MM.1S (cell line): ENCODE measurements at regions not wholly inside any gene's neighbourhood (a gene's known extent, or its start where the extent isn't known, plus 50 kb on each side); places are given as distances from the start of the nearest gene placed in this dataset.
A peak's percentile ranks its signal among the peaks of the same experiment; 100 is the strongest.

Experiments used
- DNase-seq: peaks from one replicate; pipeline ENCODE4 v3.0.0-alpha.2; 2015
- H2AFZ ChIP-seq: fragments of 300-600 bp; sonication (generic); 2 replicates; pipeline ENCODE4 v1.6.0; 2016; ENCODE audit warnings: antibody characterized with exemption, low read length
- H3F3A ChIP-seq: fragments of 300-600 bp; sonication (generic); 2 replicates; pipeline ENCODE4 v1.6.1; 2016; ENCODE audit warnings: mild to moderate bottlenecking, antibody characterized with exemption, low read length, moderate library complexity, mixed read lengths; ENCODE audit not compliant: insufficient read depth
- H3K27ac ChIP-seq: fragments of 300-600 bp; sonication (generic); 2 replicates; pipeline ENCODE4 v1.5.1; 2016; ENCODE audit warnings: mild to moderate bottlenecking, low read length
- H3K27me3 ChIP-seq: fragments of 300-600 bp; sonication (generic); replicated peaks from 2 replicates; pipeline ENCODE4 v1.6.0; 2016; ENCODE audit warnings: low read length; ENCODE audit not compliant: insufficient read depth
- H3K36me3 ChIP-seq: fragments of 300-600 bp; sonication (generic); replicated peaks from 2 replicates; pipeline ENCODE4 v1.6.1; 2016; ENCODE audit warnings: mild to moderate bottlenecking, low read length, mixed read lengths; ENCODE audit not compliant: insufficient read depth
- H3K4me1 ChIP-seq: fragments of 300-600 bp; sonication (generic); 2 replicates; pipeline ENCODE4 v1.6.1; 2016; ENCODE audit warnings: low read length, mixed read lengths
- H3K4me2 ChIP-seq: fragments of 300-600 bp; sonication (generic); 2 replicates; pipeline ENCODE4 v1.6.0; 2016; ENCODE audit warnings: low read depth, low read length
- H3K4me3 ChIP-seq: fragments of 300-600 bp; sonication (generic); 2 replicates; pipeline ENCODE4 v1.5.1; 2016; ENCODE audit warnings: low read length, mixed read lengths
- H3K79me2 ChIP-seq: fragments of 300-600 bp; sonication (generic); 2 replicates; pipeline ENCODE4 v1.6.1; 2016; ENCODE audit warnings: mixed run types, low read length, mixed read lengths
- H3K9ac ChIP-seq: fragments of 300-600 bp; sonication (generic); 2 replicates; pipeline ENCODE4 v1.6.1; 2016; ENCODE audit warnings: low read length, mixed read lengths
- H3K9me2 ChIP-seq: fragments of 300-600 bp; sonication (generic); replicated peaks from 2 replicates; pipeline ENCODE4 v1.6.1; 2016; ENCODE audit warnings: mild to moderate bottlenecking, low read length, mixed read lengths; ENCODE audit not compliant: insufficient read depth
- H3K9me3 ChIP-seq: fragments of 300-600 bp; sonication (generic); replicated peaks from 2 replicates; pipeline ENCODE4 v1.6.1; 2016; ENCODE audit warnings: mild to moderate bottlenecking, low read length, mixed read lengths; ENCODE audit not compliant: insufficient read depth
- H4K20me1 ChIP-seq: fragments of 300-600 bp; sonication (generic); 2 replicates; pipeline ENCODE4 v1.6.1; 2016; ENCODE audit warnings: mild to moderate bottlenecking, low read length, moderate library complexity, mixed read lengths; ENCODE audit not compliant: insufficient read depth
- CTCF ChIP-seq: fragments of 300-600 bp; sonication (generic); IDR thresholded peaks from 2 replicates; pipeline ENCODE4 v1.5.1; 2016; ENCODE audit warnings: antibody characterized with exemption, low read length, mixed read lengths
- EZH2 ChIP-seq: fragments of 300-600 bp; sonication (generic); optimal IDR thresholded peaks from 2 replicates; pipeline ENCODE3; 2017; ENCODE audit warnings: low read depth, mild to moderate bottlenecking, antibody characterized with exemption, low read length, mixed read lengths
- EZH2phosphoT487 ChIP-seq: fragments of 300-600 bp; sonication (generic); IDR thresholded peaks from 2 replicates; pipeline ENCODE4 v1.6.1; 2018; ENCODE audit warnings: antibody characterized with exemption, low read length

- H3F3A ChIP-seq: peaks cover 11% of the 10 kb centered on the region
- H3K9ac ChIP-seq: no peak overlapping the region
- no peak overlapping the region for H3K27ac ChIP-seq
- H3K36me3 ChIP-seq: no peaks in the 10 kb centered on the region
- no peaks in the 10 kb centered on the region for H3K27me3 ChIP-seq
- TF ChIP-seq EZH2phosphoT487 (no peak), EZH2 (no peak), CTCF (no peak)
- peaks cover 16% of the 10 kb centered on the region for H3K4me1 ChIP-seq
- no peak overlapping the region for H2AFZ ChIP-seq
- no peaks in the 10 kb centered on the region for H4K20me1 ChIP-seq
- H3K9me2 ChIP-seq: no peaks in the 10 kb centered on the region
- no peak for DNase-seq
- no peaks in the 10 kb centered on the region for H3K79me2 ChIP-seq
- H3K4me2 ChIP-seq: no peak overlapping the region
- H3K4me3 ChIP-seq: no peak overlapping the region
- H3K9me3 ChIP-seq: no peaks in the 10 kb centered on the region
Measured at GRCh38 chr1:57991289-57991688, 555.2 kb downstream of the OMA1 start.

GRCh38 chr1:57989877-57990276 lies 556.6 kb downstream of the OMA1 start:
- Histone ChIP-seq H3K27me3 (no peaks in the 10 kb centered on the region), H3K9ac (no peak overlapping the region), H3K79me2 (no peaks in the 10 kb centered on the region), H3K4me1 (peaks cover 24% of the 10 kb centered on the region), H4K20me1 (no peaks in the 10 kb centered on the region), H3K36me3 (no peaks in the 10 kb centered on the region), H3K27ac (no peak overlapping the region), H2AFZ (no peak overlapping the region), H3K9me2 (no peaks in the 10 kb centered on the region), H3K9me3 (no peaks in the 10 kb centered on the region), H3K4me3 (no peak overlapping the region), H3F3A (peaks cover 11% of the 10 kb centered on the region), H3K4me2 (no peak overlapping the region)
- DNase-seq: no peak
- TF ChIP-seq EZH2 (no peak), CTCF (no peak), EZH2phosphoT487 (no peak)

- no peaks in the 10 kb centered on the region for H3K27me3 ChIP-seq
Measured at GRCh38 chr1:57987523-57987922, 559.0 kb downstream of the OMA1 start.

More at GRCh38 chr1:57987523-57987922, 559.0 kb downstream of the OMA1 start:
- Histone ChIP-seq H3K36me3 (no peaks in the 10 kb centered on the region), H3K9me3 (no peaks in the 10 kb centered on the region), H3K79me2 (no peaks in the 10 kb centered on the region), H3K9me2 (no peaks in the 10 kb centered on the region), H3F3A (peaks cover 11% of the 10 kb centered on the region), H3K4me2 (peak overlapping the region; percentile 46), H3K4me3 (no peak overlapping the region), H2AFZ (no peak overlapping the region), H3K4me1 (peaks cover 24% of the 10 kb centered on the region), H4K20me1 (no peaks in the 10 kb centered on the region), H3K27ac (peak overlapping the region; percentile 56; the same call in 1 of the 2 replicates), H3K9ac (no peak overlapping the region)
- TF ChIP-seq EZH2phosphoT487 (no peak), EZH2 (no peak), CTCF (no peak)
- DNase-seq: no peak
